ENCODE measurements at regions not wholly inside any gene's neighbourhood (a gene's known extent, or its start where the extent isn't known, plus 50 kb on each side); places are given as distances from the start of the nearest gene placed in this dataset.
"Not testable (repeated sequence)": the region's sequence is repeated elsewhere in the genome, so short reads cannot be mapped to it uniquely, and the experiment has no call there.

DNA sequence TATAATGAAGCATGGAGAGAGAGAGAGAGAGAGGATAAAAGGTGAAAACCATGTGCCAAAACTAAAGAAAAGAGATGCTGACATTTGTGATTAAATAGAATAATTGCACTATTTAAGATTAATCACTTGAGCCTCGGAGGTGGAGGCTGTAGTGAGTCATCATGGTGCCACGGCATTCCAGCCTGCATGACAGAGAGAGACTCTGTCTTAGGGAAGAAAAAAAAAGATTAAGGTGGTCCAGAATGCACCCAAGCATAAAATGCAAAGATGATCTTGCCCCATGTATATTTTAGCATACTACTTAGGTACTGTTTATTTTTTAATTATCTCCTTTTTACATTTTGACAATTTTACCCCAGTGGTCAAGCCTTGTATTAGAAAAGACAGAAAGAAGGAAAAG, 742.5 kb downstream of the SPATA31A1 start:
- intact Hi-C loops (cut with micrococcal nuclease); DNase-seq (ENCODE audit: low spot score); H3K36me3 Mint-ChIP-seq (ENCODE audit: low read depth); H3K27ac Mint-ChIP-seq; H3K4me3 Mint-ChIP-seq (ENCODE audit: low read depth); H3K4me1 Mint-ChIP-seq (ENCODE audit: low read depth); H3K9me3 Mint-ChIP-seq; H3K27me3 Mint-ChIP-seq (ENCODE audit: low read depth): not testable (repeated sequence)

DNA sequence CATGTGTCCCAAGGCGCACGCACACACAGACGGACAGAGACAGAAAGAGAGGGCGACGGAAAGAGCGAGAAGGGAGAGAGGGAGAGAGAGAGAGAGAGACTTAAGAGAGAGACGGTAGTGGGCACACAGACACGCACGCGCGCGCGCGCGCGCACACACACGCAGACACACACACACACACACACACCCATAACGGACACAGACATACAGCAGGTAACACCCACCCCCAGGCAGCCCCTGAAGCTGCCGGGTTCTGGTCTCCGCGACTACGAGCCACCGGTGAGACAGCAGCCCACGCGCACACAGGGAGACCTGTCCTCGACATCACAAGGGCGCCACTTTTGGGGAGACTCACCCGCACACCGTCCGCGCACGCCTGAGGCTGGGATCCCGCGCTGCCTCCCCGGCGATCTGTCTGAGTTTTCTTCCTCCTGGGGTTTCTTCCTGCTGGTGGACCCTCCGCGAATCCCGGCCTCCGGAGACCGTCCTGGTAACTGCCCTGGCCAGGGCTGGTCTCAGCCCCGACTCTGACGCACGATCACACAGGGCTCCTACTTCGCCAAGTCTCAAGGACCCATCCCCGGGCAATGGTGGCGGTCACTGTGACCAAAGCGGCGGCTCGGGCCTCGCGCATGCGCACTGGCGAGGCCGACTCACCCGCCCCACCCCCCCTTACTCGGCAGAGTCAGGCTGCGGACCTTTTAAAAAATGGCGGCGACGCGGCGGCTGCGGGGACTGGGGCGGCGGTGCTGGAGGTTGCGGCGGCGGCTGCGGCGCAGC, 750.7 kb downstream of the SPATA31A1 start:
- H3K27me3 Mint-ChIP-seq (ENCODE audit: low read depth); H3K36me3 Mint-ChIP-seq (ENCODE audit: low read depth); H3K9me3 Mint-ChIP-seq; H3K4me1 Mint-ChIP-seq (ENCODE audit: low read depth); intact Hi-C loops (cut with micrococcal nuclease): not testable (repeated sequence)
- DNase-seq (ENCODE audit: low spot score): peak; percentile 42
- Mint-ChIP-seq H3K4me3 (ENCODE audit: low read depth) (peak overlapping the region; percentile 95), H3K27ac (peak overlapping the region; percentile 89)

DNA sequence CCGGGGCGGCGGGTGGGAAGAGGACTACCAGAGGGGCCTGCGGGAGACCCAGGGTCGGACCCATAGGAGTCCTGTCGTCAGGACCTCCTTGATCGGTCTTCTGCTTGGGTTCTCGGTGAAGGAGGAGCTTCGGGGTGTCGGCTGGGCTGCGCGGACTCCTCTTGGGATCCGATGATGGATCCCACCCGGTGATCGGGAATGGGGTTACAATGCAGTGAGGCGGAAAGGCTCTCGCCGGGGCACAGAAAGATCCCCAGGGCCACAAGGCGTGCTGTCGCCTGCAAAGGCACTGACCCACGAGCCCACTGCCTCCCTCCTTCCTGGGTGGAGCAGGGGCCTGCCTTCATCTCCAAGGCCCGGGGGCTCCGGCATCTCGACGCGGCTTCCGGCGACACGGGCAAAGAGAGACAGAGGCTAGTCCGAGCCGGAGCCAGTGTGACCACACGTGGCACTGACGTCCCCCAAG, 751.3 kb downstream of the SPATA31A1 start:
- H3K4me3 Mint-ChIP-seq (ENCODE audit: low read depth); DNase-seq (ENCODE audit: low spot score); H3K27ac Mint-ChIP-seq; H3K9me3 Mint-ChIP-seq; H3K27me3 Mint-ChIP-seq (ENCODE audit: low read depth); H3K36me3 Mint-ChIP-seq (ENCODE audit: low read depth); intact Hi-C loops (cut with micrococcal nuclease); H3K4me1 Mint-ChIP-seq (ENCODE audit: low read depth): not testable (repeated sequence)

DNA sequence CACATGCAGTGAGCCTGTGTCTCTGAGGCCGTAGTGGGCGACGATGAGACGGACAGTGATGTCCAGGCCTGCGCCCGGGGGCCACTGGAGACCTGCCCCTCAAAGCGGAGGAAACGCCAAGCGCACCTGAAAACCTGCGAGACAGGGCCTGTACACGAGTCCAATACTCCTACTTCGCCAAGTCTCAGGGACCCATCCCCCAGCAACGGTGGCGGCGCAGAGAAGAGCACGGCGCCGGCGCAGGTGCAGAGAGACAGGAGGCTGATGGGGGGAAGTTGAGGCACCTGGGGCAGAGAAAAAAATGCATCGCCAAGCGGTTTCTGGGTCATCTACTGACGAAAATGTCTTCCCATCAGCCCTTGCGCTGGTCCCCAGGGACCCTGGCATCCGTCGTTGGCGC, 751.8 kb downstream of the SPATA31A1 start:
- H3K4me1 Mint-ChIP-seq (ENCODE audit: low read depth); intact Hi-C loops (cut with micrococcal nuclease); H3K36me3 Mint-ChIP-seq (ENCODE audit: low read depth); H3K27me3 Mint-ChIP-seq (ENCODE audit: low read depth); H3K4me3 Mint-ChIP-seq (ENCODE audit: low read depth); H3K9me3 Mint-ChIP-seq; DNase-seq (ENCODE audit: low spot score); H3K27ac Mint-ChIP-seq: not testable (repeated sequence)

DNA sequence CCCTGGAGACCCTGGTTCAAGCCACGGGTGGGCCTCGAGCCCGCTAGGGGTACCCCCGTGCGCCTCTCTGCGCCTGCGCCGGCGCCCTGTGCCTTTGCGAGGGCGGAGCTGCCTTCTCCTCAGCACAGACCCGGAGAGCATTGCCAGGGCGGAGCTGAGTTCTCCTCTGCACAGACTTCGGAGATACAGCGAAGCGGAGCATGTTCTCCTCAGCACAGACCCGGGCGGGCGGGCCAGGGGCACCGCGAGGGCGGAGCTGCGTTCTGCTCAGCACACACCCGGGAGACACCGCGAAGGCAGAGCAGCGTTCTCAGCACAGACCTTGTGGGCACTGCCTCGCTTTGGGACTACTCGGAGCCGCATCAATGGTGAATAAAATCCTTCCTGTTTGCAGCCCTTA, 753.0 kb downstream of the SPATA31A1 start:
- H3K27ac Mint-ChIP-seq; DNase-seq (ENCODE audit: low spot score); H3K27me3 Mint-ChIP-seq (ENCODE audit: low read depth); H3K4me3 Mint-ChIP-seq (ENCODE audit: low read depth); intact Hi-C loops (cut with micrococcal nuclease); H3K9me3 Mint-ChIP-seq; H3K36me3 Mint-ChIP-seq (ENCODE audit: low read depth); H3K4me1 Mint-ChIP-seq (ENCODE audit: low read depth): not testable (repeated sequence)

DNA sequence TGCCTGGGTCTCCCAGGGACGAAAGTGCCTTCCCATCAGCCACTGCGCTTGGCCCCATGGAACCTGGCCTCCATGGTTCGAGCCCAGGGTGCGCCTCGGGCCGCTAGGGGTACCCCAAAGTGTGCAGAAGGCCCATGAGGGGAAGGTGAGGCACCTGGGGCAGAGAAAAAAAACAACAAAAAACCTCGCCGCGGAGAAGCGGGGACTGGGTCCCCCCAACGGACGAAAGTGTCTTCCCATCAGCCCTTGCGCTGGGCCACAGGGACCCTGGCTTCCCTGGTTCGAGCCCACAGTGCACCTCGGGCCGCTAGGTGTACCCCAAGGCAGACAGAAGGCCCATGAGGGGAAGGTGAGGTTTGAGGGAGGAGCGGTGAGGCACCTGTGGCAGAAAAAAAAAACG, 755.3 kb downstream of the SPATA31A1 start:
- DNase-seq (ENCODE audit: low spot score); H3K4me3 Mint-ChIP-seq (ENCODE audit: low read depth); H3K27me3 Mint-ChIP-seq (ENCODE audit: low read depth); H3K4me1 Mint-ChIP-seq (ENCODE audit: low read depth); intact Hi-C loops (cut with micrococcal nuclease); H3K9me3 Mint-ChIP-seq; H3K27ac Mint-ChIP-seq; H3K36me3 Mint-ChIP-seq (ENCODE audit: low read depth): not testable (repeated sequence)

DNA sequence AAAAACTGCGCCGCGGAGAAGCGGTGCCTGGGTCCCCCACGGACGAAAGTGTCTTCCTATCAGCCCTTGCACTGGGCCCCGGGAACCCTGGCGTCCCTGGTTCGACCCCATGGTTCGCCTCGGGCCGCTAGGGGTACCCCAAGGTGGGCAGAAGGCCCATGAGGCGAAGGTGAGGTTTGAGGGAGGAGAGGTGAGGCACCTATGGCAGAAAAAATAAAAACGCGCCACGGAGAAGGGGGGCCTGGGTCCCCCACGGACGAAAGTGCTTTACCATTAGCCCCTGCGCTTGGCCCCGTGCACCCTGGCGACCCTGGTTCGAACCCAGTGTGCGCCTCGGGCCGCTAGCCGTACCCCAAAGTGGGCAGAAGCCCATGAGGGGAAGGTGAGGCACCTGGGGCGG, 756.1 kb downstream of the SPATA31A1 start:
- H3K36me3 Mint-ChIP-seq (ENCODE audit: low read depth); intact Hi-C loops (cut with micrococcal nuclease); H3K27ac Mint-ChIP-seq; DNase-seq (ENCODE audit: low spot score); H3K4me3 Mint-ChIP-seq (ENCODE audit: low read depth); H3K27me3 Mint-ChIP-seq (ENCODE audit: low read depth); H3K4me1 Mint-ChIP-seq (ENCODE audit: low read depth); H3K9me3 Mint-ChIP-seq: not testable (repeated sequence)

DNA sequence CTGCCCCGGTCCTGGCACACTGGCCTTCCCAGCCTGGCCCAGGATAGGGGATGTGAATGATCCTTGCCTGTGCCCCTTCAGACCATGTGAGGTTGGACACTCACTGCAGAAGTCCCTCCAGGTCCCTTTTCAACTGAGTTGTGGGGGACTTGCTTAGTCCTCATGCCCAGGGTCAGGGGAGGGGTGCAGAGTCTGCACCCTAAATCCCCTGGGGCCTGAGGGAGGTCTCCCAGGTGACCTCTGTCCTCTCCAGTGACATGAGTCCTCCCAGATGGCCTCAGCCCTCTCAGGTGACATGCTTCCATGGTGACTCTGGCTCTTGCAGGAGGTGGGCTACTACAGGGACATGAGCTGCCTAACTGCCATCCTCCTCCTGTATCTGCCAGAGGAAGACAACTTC, 775.1 kb downstream of the SPATA31A1 start:
- H3K27ac Mint-ChIP-seq; H3K4me1 Mint-ChIP-seq (ENCODE audit: low read depth); H3K4me3 Mint-ChIP-seq (ENCODE audit: low read depth); intact Hi-C loops (cut with micrococcal nuclease); H3K27me3 Mint-ChIP-seq (ENCODE audit: low read depth); H3K9me3 Mint-ChIP-seq; DNase-seq (ENCODE audit: low spot score); H3K36me3 Mint-ChIP-seq (ENCODE audit: low read depth): not testable (repeated sequence)

DNA sequence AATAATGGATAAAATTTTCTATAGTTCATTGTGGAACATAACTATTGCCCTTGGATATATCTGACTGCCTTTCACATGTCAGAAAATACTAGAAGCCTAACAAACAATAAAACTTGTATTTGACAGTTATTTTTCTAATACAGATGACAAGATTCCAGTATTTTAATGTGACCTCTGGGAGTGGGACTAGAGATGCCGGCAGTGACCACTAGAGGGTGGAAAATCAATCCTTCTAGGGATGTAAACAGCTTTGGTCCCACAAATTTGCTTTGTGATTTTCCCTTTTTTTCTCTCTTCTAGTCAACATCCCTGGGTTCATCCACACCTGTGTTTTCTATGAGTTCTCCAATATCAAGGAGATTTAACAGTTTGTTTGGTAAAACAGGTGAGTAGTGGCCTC, 813.7 kb downstream of the SPATA31A1 start:
- H3K4me3 Mint-ChIP-seq (ENCODE audit: low read depth); H3K27me3 Mint-ChIP-seq (ENCODE audit: low read depth); H3K36me3 Mint-ChIP-seq (ENCODE audit: low read depth); H3K4me1 Mint-ChIP-seq (ENCODE audit: low read depth); DNase-seq (ENCODE audit: low spot score); H3K27ac Mint-ChIP-seq; intact Hi-C loops (cut with micrococcal nuclease); H3K9me3 Mint-ChIP-seq: not testable (repeated sequence)

DNA sequence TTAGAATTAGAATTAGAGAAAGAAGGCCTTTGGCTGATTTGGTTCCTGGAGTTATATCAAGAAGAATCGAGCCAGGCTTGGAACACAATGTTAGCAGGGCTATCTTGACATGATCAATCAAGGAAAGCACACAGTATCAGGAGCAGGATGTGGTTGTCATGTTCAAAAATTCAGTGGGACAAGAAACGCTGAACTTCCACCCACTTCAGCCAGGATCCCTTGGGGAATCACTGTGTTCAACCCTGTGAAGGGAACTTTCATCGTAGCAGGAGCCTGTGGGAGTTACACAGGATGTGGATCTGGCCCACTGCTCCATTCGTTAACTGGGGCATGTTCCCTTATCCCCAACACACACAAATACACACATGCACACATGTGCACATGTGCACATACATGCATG, 817.8 kb downstream of the SPATA31A1 start:
- H3K27ac Mint-ChIP-seq; H3K4me3 Mint-ChIP-seq (ENCODE audit: low read depth); H3K27me3 Mint-ChIP-seq (ENCODE audit: low read depth); H3K4me1 Mint-ChIP-seq (ENCODE audit: low read depth); H3K36me3 Mint-ChIP-seq (ENCODE audit: low read depth); DNase-seq (ENCODE audit: low spot score); intact Hi-C loops (cut with micrococcal nuclease); H3K9me3 Mint-ChIP-seq: not testable (repeated sequence)

DNA sequence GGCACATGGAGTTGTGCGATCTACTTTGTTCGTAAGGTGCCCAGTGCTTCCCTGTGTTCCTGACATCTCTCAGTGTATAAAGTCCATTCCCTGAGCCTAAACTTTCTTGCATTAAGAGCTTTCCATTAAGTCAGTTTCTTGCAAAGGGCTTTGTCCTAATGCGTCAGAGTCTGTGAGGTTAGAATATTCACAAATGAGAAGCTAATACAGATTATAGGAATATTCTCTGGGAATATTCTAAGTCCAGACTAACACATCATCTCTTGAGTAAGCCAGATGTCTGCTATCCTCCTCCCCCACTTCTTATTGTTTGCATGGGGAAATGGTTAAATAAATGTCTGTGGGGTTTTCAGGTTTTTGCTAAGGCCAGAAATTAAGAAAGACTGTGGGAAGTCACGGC, 818.6 kb downstream of the SPATA31A1 start:
- H3K9me3 Mint-ChIP-seq; H3K4me1 Mint-ChIP-seq (ENCODE audit: low read depth); DNase-seq (ENCODE audit: low spot score); intact Hi-C loops (cut with micrococcal nuclease); H3K4me3 Mint-ChIP-seq (ENCODE audit: low read depth); H3K27ac Mint-ChIP-seq; H3K27me3 Mint-ChIP-seq (ENCODE audit: low read depth); H3K36me3 Mint-ChIP-seq (ENCODE audit: low read depth): not testable (repeated sequence)

DNA sequence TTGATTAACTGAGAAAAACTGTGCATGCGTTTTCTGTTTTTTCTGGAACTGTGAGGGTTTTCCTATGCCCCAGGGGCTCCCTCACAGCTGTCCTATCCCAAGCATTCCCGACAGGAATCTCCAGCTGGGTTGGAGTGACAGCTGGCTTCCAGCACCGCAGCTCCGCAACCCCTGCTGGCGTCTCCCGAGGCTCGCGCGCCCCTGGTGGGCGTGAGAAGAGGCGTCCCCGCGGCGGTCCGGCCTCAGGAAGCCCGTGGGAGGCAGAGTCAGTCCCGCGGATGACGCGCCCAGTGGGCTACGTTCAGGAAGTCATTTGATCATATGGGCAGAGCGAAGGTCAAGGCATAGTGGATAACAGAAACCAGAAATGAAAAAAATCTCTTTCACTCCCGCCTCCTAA, 821.9 kb downstream of the SPATA31A1 start:
- H3K9me3 Mint-ChIP-seq; DNase-seq (ENCODE audit: low spot score); H3K4me1 Mint-ChIP-seq (ENCODE audit: low read depth); H3K27ac Mint-ChIP-seq; H3K36me3 Mint-ChIP-seq (ENCODE audit: low read depth); intact Hi-C loops (cut with micrococcal nuclease); H3K4me3 Mint-ChIP-seq (ENCODE audit: low read depth); H3K27me3 Mint-ChIP-seq (ENCODE audit: low read depth): not testable (repeated sequence)

DNA sequence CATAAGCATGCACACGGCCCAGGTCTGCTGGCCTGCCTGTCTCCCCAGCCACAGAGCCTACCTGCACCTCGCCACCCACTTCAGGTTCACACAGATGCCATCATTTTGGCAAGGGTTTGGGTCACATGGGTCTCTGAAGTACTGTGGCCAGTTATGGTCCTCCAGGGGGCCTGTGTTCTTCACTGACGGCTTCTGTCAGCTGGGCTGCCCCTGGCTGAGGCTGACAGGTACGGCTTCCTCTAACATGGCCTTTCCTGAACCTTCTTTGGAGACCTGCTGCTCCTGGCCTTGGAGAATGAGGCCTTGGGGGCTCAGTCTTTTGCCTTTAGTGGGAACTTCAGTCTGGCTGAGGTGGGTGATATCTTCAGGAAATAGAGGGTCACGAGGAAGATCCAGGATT, 835.9 kb downstream of the SPATA31A1 start:
- DNase-seq (ENCODE audit: low spot score); H3K9me3 Mint-ChIP-seq; H3K36me3 Mint-ChIP-seq (ENCODE audit: low read depth); H3K4me1 Mint-ChIP-seq (ENCODE audit: low read depth); intact Hi-C loops (cut with micrococcal nuclease); H3K4me3 Mint-ChIP-seq (ENCODE audit: low read depth); H3K27ac Mint-ChIP-seq; H3K27me3 Mint-ChIP-seq (ENCODE audit: low read depth): not testable (repeated sequence)

DNA sequence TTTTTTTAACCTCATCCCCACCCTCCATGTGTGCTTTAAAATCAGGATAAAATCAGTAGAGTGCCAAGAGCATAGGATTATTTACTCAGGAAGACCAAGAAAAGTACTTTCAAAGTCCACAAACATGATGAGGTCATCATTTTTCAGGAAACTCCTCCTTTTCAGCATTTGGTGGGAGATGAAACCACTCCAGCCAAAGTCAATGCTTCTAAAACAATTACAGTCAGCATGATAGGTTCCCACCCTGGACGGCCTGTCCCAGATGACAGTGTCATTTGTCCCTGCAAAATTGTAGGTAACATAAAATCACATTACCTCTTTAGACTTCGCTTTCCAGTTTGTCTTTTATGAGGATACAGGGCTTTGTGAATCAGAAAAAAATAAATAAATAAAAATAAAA, 836.7 kb downstream of the SPATA31A1 start:
- H3K9me3 Mint-ChIP-seq; H3K36me3 Mint-ChIP-seq (ENCODE audit: low read depth): not testable (repeated sequence)

More for the DNA sequence above, 836.7 kb downstream of the SPATA31A1 start:
- intact Hi-C loops (cut with micrococcal nuclease); H3K4me3 Mint-ChIP-seq (ENCODE audit: low read depth); H3K27me3 Mint-ChIP-seq (ENCODE audit: low read depth); H3K27ac Mint-ChIP-seq; DNase-seq (ENCODE audit: low spot score); H3K4me1 Mint-ChIP-seq (ENCODE audit: low read depth): not testable (repeated sequence)
